ENCODE measurements at regions not wholly inside any gene's neighbourhood (a gene's known extent, or its start where the extent isn't known, plus 50 kb on each side); places are given as distances from the start of the nearest gene placed in this dataset.

GRCh38 chr14:62146030-62146429, 383.8 kb downstream of the SNAPC1 start:
- no peak for DNase-seq (ENCODE audit: low spot score)

- no peak for DNase-seq (ENCODE audit: low spot score)
These were observed 393.8 kb downstream of the SNAPC1 start for GRCh38 chr14:62156052-62156451.

- DNase-seq (ENCODE audit: low spot score) = no peak
These were observed 396.6 kb downstream of the SNAPC1 start for GRCh38 chr14:62158779-62159178.

- DNase-seq (ENCODE audit: low spot score) = no peak
These were observed 397.1 kb downstream of the SNAPC1 start for GRCh38 chr14:62159314-62159713.

GRCh38 chr14:62162998-62163589, 400.9 kb downstream of the SNAPC1 start:
- peak; percentile 28 for DNase-seq (ENCODE audit: low spot score)

- no peak for DNase-seq (ENCODE audit: low spot score)
These were observed 406.4 kb downstream of the SNAPC1 start for GRCh38 chr14:62168564-62169155.

- DNase-seq (ENCODE audit: low spot score) = peak; percentile 17
These were observed 417.3 kb downstream of the SNAPC1 start for GRCh38 chr14:62179367-62180018.

GRCh38 chr14:62181591-62181990, 419.4 kb downstream of the SNAPC1 start:
- no peak for DNase-seq (ENCODE audit: low spot score)

- DNase-seq (ENCODE audit: low spot score) = no peak
These were observed 422.9 kb downstream of the SNAPC1 start for GRCh38 chr14:62185078-62185477.

- no peak for DNase-seq (ENCODE audit: low spot score)
These were observed 425.0 kb downstream of the SNAPC1 start for GRCh38 chr14:62187265-62187664.

GRCh38 chr14:62189698-62190097, 427.5 kb downstream of the SNAPC1 start:
- no peak for DNase-seq (ENCODE audit: low spot score)

GRCh38 chr14:62206456-62206855, 444.2 kb downstream of the SNAPC1 start:
- DNase-seq (ENCODE audit: low spot score) = no peak

GRCh38 chr14:62209287-62209899, 447.2 kb downstream of the SNAPC1 start:
- no peak for DNase-seq (ENCODE audit: low spot score)

GRCh38 chr14:62213516-62213915, 451.3 kb downstream of the SNAPC1 start:
- DNase-seq (ENCODE audit: low spot score) = no peak

GRCh38 chr14:62216121-62216520, 453.9 kb downstream of the SNAPC1 start:
- DNase-seq (ENCODE audit: low spot score) = no peak

GRCh38 chr14:62234849-62235248, 472.6 kb downstream of the SNAPC1 start:
- DNase-seq (ENCODE audit: low spot score) = no peak

- DNase-seq (ENCODE audit: low spot score) = no peak
These were observed 482.0 kb downstream of the SNAPC1 start for GRCh38 chr14:62244221-62244620.

- no peak for DNase-seq (ENCODE audit: low spot score)
These were observed 485.0 kb downstream of the SNAPC1 start for GRCh38 chr14:62247266-62247665.

GRCh38 chr14:62251237-62251636, 489.0 kb downstream of the SNAPC1 start:
- DNase-seq (ENCODE audit: low spot score) = no peak

- DNase-seq (ENCODE audit: low spot score) = no peak
These were observed 491.0 kb downstream of the SNAPC1 start for GRCh38 chr14:62253171-62253570.

GRCh38 chr14:62253911-62254310, 491.7 kb downstream of the SNAPC1 start:
- no peak for DNase-seq (ENCODE audit: low spot score)

- no peak for DNase-seq (ENCODE audit: low spot score)
These were observed 507.0 kb downstream of the SNAPC1 start for GRCh38 chr14:62269204-62269603.

- no peak for DNase-seq (ENCODE audit: low spot score)
These were observed 508.0 kb downstream of the SNAPC1 start for GRCh38 chr14:62270236-62270635.

Measured in HuH-7 (cell line).